Ascending aorta (tissue), 2 donors: ENCODE measurements at regions not wholly inside any gene's neighbourhood (a gene's known extent, or its start where the extent isn't known, plus 50 kb on each side); places are given as distances from the start of the nearest gene placed in this dataset.

Source experiments
- DNase-seq, 2 donors: peaks; one replicate each; pipeline ENCODE4 v3.0.0-alpha.2; 2019; ENCODE audit warnings: low spot score in 2 of 2
- H3K27ac ChIP-seq, 2 donors: fragments of 200-600 bp; sonication (generic); one replicate each; pipeline ENCODE4 v1.5.1; 2016 to 2017; ENCODE audit warnings: mild to moderate bottlenecking in 1 of 2
- H3K27me3 ChIP-seq: fragments of 200-600 bp; sonication (generic); one replicate; pipeline ENCODE4 v1.5.1; 2017
- H3K36me3 ChIP-seq, 2 donors: fragments of 200-600 bp; sonication (generic); one replicate each; pipeline ENCODE4 v1.5.1; 2016
- H3K4me1 ChIP-seq, 2 donors: fragments of 200-600 bp; sonication (generic); one replicate each; pipeline ENCODE4 v1.5.1; 2016 to 2017; ENCODE audit warnings: mild to moderate bottlenecking in 1 of 2
- H3K4me3 ChIP-seq, 2 donors: fragments of 200-600 bp; sonication (generic); one replicate each; pipeline ENCODE4 v1.5.1; 2016 to 2017; ENCODE audit warnings: mild to moderate bottlenecking in 1 of 2
- H3K9me3 ChIP-seq, 2 donors: fragments of 200-600 bp; sonication (generic); one replicate each; pipeline ENCODE4 v1.5.1; 2016
- CTCF ChIP-seq, 3 experiments: fragments of 200-600 bp in 2 of 3; fragments of 450-650 bp in 1 of 3; sonication (generic) in 2 of 3; IDR thresholded peaks; one replicate each; pipeline ENCODE4 v1.5.1; 2016 to 2019; ENCODE audit warnings: antibody characterized with exemption in 3 of 3, mild to moderate bottlenecking in 1 of 3, moderate library complexity in 1 of 3
- intact Hi-C: fragments of 100-400 bp; cut with DNase I; formaldehyde crosslinking; loops from one replicate; pipeline ENCODE4 v1.15.1; 2023

- intact Hi-C loops, result no loop called here
- TF ChIP-seq CTCF (IDR thresholded peaks at IDR 0.05), result no peak
Measured at GRCh38 chr1:216997069-216997468, 273.8 kb upstream of the ESRRG start.

GRCh38 chr1:216984536-216984935, 261.3 kb upstream of the ESRRG start:
- Histone ChIP-seq H3K27me3 (no peaks in the 10 kb centered on the region), H3K4me3 (no peak overlapping the region), H3K36me3 (no peaks in the 10 kb centered on the region), H3K27ac (no peak overlapping the region), H3K4me1 (no peaks in the 10 kb centered on the region), H3K9me3 (no peaks in the 10 kb centered on the region)
- intact Hi-C loops, result no loop called here
- no peak for TF ChIP-seq CTCF (IDR thresholded peaks at IDR 0.05)
- no peak for DNase-seq

More at GRCh38 chr1:216997069-216997468, 273.8 kb upstream of the ESRRG start:
- DNase-seq, result no peak
- Histone ChIP-seq H3K9me3 (no peaks in the 10 kb centered on the region), H3K27me3 (no peaks in the 10 kb centered on the region), H3K27ac (no peak overlapping the region), H3K4me1 (no peaks in the 10 kb centered on the region), H3K4me3 (no peak overlapping the region), H3K36me3 (no peaks in the 10 kb centered on the region)

GRCh38 chr1:216983823-216984222, 260.6 kb upstream of the ESRRG start:
- no peak for TF ChIP-seq CTCF (IDR thresholded peaks at IDR 0.05)
- H3K4me1 ChIP-seq, result no peaks in the 10 kb centered on the region
- intact Hi-C loops, result no loop called here
- no peaks in the 10 kb centered on the region for H3K27me3 ChIP-seq
- H3K36me3 ChIP-seq, result no peaks in the 10 kb centered on the region
- H3K27ac ChIP-seq, result no peak overlapping the region
- no peak overlapping the region for H3K4me3 ChIP-seq
- no peaks in the 10 kb centered on the region for H3K9me3 ChIP-seq
- DNase-seq, result no peak

- intact Hi-C loops, result no loop called here
- no peak overlapping the region for H3K4me3 ChIP-seq
- no peak for TF ChIP-seq CTCF (IDR thresholded peaks at IDR 0.05)
- no peaks in the 10 kb centered on the region for H3K4me1 ChIP-seq
- no peak overlapping the region for H3K27ac ChIP-seq
- no peaks in the 10 kb centered on the region for H3K9me3 ChIP-seq
- no peak for DNase-seq
- no peaks in the 10 kb centered on the region for H3K27me3 ChIP-seq
- no peaks in the 10 kb centered on the region for H3K36me3 ChIP-seq
Measured at GRCh38 chr1:216961516-216961915, 238.3 kb upstream of the ESRRG start.

- no peak for TF ChIP-seq CTCF (IDR thresholded peaks at IDR 0.05)
- H3K27ac ChIP-seq, result no peak overlapping the region
- DNase-seq, result no peak
- intact Hi-C loops, result no loop called here
- no peaks in the 10 kb centered on the region for H3K27me3 ChIP-seq
- H3K4me1 ChIP-seq, result no peaks in the 10 kb centered on the region
- H3K36me3 ChIP-seq, result no peaks in the 10 kb centered on the region
- H3K4me3 ChIP-seq, result no peak overlapping the region
- H3K9me3 ChIP-seq, result no peaks in the 10 kb centered on the region
Measured at GRCh38 chr1:216960716-216961115, 237.5 kb upstream of the ESRRG start.

GRCh38 chr1:216958569-216958968, 235.3 kb upstream of the ESRRG start:
- H3K27ac ChIP-seq, result no peak overlapping the region
- DNase-seq, result no peak
- H3K4me3 ChIP-seq, result no peak overlapping the region
- no peak for TF ChIP-seq CTCF (IDR thresholded peaks at IDR 0.05)
- no peaks in the 10 kb centered on the region for H3K27me3 ChIP-seq
- H3K4me1 ChIP-seq, result no peaks in the 10 kb centered on the region
- intact Hi-C loops, result no loop called here
- H3K36me3 ChIP-seq, result no peaks in the 10 kb centered on the region
- H3K9me3 ChIP-seq, result no peaks in the 10 kb centered on the region
